ENCODE measurements at regions not wholly inside any gene's neighbourhood (a gene's known extent, or its start where the extent isn't known, plus 50 kb on each side); places are given as distances from the start of the nearest gene placed in this dataset.

DNA sequence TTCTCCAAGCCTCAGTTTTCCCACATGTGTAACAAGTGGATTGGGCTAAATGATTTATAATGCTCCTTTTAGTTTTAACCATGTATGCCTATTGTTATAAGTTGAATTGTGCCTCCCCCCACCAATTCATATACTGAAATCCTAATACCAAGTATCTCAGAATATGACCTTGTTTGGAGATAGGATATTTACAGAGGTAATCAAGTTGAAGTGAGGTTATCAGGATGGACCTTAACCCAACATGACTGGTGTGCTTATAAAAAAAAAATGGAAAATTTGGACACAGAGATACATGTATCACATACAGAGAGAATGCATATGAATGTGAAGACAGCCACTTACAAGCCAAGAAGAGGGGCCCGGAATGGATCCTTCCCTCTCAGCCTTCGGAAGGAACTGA lies 117.9 kb upstream of the HABP2 start:
- no peak overlapping the region for H3K4me3 ChIP-seq (ENCODE audit: low read length)
- H3K27me3 ChIP-seq (ENCODE audit: control insufficient read depth, insufficient read depth, low read length): no peaks in the 10 kb centered on the region
- H3K4me1 ChIP-seq (ENCODE audit: control insufficient read depth, insufficient read depth, low read length): no peaks in the 10 kb centered on the region
- no peak overlapping the region for H3K9ac ChIP-seq (ENCODE audit: low read length)
- H3K36me3 ChIP-seq (ENCODE audit: control insufficient read depth, insufficient read depth, low read length): no peaks in the 10 kb centered on the region
- no peak overlapping the region for H3K27ac ChIP-seq (ENCODE audit: low read depth, low read length)

DNA sequence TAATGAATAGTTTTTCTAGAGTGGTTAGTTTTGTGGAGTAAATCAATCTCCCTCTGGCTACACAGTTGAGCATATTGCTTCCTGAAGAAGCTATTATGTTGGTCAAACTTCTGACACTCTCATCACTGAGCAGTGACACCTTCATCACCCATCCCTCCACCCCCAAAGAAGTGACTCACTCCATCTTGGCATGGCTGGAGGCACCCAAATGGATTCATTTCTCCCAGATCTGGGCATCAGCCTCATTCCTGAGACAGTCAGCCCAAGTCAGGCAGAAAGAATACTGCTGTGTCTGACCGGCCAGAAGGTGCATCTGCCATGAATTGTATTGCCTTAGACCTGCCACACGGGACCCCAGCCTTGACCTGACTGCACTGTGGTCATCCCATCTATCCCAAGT lies 117.0 kb upstream of the HABP2 start:
- no peaks in the 10 kb centered on the region for H3K36me3 ChIP-seq (ENCODE audit: control insufficient read depth, insufficient read depth, low read length)
- no peaks in the 10 kb centered on the region for H3K27me3 ChIP-seq (ENCODE audit: control insufficient read depth, insufficient read depth, low read length)
- H3K4me3 ChIP-seq (ENCODE audit: low read length): no peak overlapping the region
- no peaks in the 10 kb centered on the region for H3K4me1 ChIP-seq (ENCODE audit: control insufficient read depth, insufficient read depth, low read length)
- no peak overlapping the region for H3K27ac ChIP-seq (ENCODE audit: low read depth, low read length)
- H3K9ac ChIP-seq (ENCODE audit: low read length): no peak overlapping the region

DNA sequence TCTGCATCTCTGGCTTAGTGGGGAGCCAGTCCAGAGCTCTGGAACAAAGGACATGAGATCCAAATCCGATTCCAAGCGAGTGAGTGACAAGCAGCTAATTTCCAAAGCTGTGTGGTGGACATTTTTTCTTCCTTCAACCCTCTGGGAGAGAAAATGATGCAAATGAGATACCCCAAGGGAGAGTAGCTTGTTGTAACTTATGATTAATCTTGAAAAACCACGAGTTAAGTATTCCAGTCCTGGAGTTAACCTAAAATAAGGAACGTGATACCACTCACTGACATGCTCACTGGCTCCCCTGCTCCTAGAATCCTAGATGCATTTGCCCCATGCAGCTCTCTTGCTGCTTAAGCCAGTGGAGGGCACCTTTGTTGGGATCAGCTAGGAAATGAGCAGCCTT lies 116.0 kb upstream of the HABP2 start:
- Histone ChIP-seq H3K27ac (ENCODE audit: low read depth, low read length) (no peak overlapping the region), H3K4me1 (ENCODE audit: control insufficient read depth, insufficient read depth, low read length) (no peaks in the 10 kb centered on the region), H3K27me3 (ENCODE audit: control insufficient read depth, insufficient read depth, low read length) (no peaks in the 10 kb centered on the region), H3K36me3 (ENCODE audit: control insufficient read depth, insufficient read depth, low read length) (no peaks in the 10 kb centered on the region), H3K9ac (ENCODE audit: low read length) (no peak overlapping the region), H3K4me3 (ENCODE audit: low read length) (no peak overlapping the region)

DNA sequence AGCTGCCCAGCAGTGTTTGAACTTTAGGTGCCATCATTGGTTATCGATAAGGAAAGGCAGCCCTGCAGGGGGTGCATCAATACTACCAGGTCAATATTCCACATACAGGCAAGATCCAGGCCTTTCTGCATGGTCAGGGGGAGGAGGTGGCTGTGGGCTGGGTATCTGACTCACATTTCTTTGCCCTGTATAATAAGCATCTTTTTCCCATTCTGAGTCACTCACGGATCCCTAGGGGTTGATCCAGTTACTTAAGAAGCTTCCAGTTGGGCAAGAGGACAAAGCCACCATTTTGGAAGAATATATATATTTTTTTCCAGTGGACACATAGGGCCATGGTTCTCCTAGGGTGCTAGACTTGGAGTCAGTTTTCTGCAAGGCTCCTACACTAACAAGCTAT lies 114.2 kb upstream of the HABP2 start:
- no peaks in the 10 kb centered on the region for H3K27me3 ChIP-seq (ENCODE audit: control insufficient read depth, insufficient read depth, low read length)
- H3K9ac ChIP-seq (ENCODE audit: low read length): no peak overlapping the region
- H3K4me1 ChIP-seq (ENCODE audit: control insufficient read depth, insufficient read depth, low read length): no peaks in the 10 kb centered on the region
- H3K4me3 ChIP-seq (ENCODE audit: low read length): no peak overlapping the region
- no peaks in the 10 kb centered on the region for H3K36me3 ChIP-seq (ENCODE audit: control insufficient read depth, insufficient read depth, low read length)
- H3K27ac ChIP-seq (ENCODE audit: low read depth, low read length): no peak overlapping the region

DNA sequence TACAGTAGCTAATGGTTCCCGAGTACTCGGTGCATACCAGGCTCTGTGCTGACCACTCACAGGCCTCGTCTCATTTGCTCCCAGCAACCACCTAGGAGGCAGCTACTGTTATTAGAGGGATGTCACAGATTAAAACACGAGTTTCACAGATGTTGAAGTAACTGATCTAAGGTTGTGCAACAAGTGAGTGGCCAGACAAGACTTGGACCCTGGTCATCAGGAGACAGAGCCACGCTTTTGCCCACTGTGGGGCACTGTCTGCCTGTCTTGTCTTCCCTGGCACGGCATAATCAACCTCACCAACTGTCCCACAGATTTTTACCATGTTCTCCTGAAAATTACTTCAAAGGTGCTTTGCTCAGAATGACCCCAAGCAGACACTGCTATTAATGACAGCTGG lies 111.6 kb upstream of the HABP2 start:
- Histone ChIP-seq H3K27me3 (ENCODE audit: control insufficient read depth, insufficient read depth, low read length) (no peaks in the 10 kb centered on the region), H3K27ac (ENCODE audit: low read depth, low read length) (no peak overlapping the region), H3K4me3 (ENCODE audit: low read length) (no peak overlapping the region), H3K4me1 (ENCODE audit: control insufficient read depth, insufficient read depth, low read length) (no peaks in the 10 kb centered on the region), H3K36me3 (ENCODE audit: control insufficient read depth, insufficient read depth, low read length) (no peaks in the 10 kb centered on the region), H3K9ac (ENCODE audit: low read length) (no peak overlapping the region)

DNA sequence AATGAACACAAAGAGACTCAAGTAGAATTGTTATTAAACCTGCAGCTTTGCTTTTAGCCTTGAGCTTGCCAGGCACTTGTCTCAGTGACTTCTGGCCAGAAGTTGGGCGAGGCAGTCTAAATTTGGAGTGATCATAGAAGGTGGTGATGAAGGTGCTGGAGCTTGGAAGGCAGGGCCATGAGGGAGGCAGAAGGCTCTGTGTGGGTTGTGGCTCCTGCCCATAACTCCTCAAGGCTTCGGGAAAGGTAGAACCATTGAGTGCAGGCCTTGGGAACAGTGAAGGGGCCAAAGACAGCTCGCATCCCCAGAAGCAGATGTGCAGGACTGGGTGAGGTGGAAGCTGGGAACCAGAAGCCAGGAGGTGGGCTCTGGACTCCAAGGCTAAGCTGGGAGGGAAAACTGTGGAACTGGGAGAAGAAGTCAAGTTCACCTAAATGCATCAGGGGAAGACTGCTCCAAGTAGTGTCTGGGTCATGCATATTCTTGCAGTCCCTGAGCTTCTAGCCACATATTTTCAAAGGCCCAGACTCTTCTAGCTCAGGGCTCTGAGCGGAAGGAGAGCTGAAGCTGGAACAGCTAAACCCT lies 111.1 kb upstream of the HABP2 start:
- no peak overlapping the region for H3K9ac ChIP-seq (ENCODE audit: low read length)
- no peaks in the 10 kb centered on the region for H3K36me3 ChIP-seq (ENCODE audit: control insufficient read depth, insufficient read depth, low read length)
- no peak overlapping the region for H3K4me3 ChIP-seq (ENCODE audit: low read length)
- H3K27me3 ChIP-seq (ENCODE audit: control insufficient read depth, insufficient read depth, low read length): no peaks in the 10 kb centered on the region
- H3K27ac ChIP-seq (ENCODE audit: low read depth, low read length): no peak overlapping the region
- no peaks in the 10 kb centered on the region for H3K4me1 ChIP-seq (ENCODE audit: control insufficient read depth, insufficient read depth, low read length)

DNA sequence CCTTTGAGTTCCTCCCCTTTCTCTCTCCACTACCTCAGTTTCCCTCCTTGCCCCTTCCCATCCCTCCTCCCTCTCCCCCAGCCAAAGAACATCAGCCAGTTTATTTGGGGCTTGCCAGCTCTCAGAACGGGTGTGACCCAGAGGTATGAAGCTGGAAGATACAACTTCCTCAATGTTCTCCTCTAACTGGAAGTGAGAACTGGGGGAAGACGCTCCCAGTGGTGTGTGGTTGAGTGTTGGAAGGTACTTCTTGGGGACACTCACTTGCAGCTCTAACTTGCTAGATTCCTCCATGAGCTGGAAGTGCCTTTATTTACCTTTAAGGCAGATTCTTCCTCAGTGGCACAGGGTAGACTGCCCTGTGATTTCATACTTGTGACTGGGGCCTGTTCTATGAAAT lies 110.5 kb upstream of the HABP2 start:
- Histone ChIP-seq H3K9ac (ENCODE audit: low read length) (no peak overlapping the region), H3K36me3 (ENCODE audit: control insufficient read depth, insufficient read depth, low read length) (no peaks in the 10 kb centered on the region), H3K27me3 (ENCODE audit: control insufficient read depth, insufficient read depth, low read length) (no peaks in the 10 kb centered on the region), H3K27ac (ENCODE audit: low read depth, low read length) (no peak overlapping the region), H3K4me1 (ENCODE audit: control insufficient read depth, insufficient read depth, low read length) (no peaks in the 10 kb centered on the region), H3K4me3 (ENCODE audit: low read length) (no peak overlapping the region)

DNA sequence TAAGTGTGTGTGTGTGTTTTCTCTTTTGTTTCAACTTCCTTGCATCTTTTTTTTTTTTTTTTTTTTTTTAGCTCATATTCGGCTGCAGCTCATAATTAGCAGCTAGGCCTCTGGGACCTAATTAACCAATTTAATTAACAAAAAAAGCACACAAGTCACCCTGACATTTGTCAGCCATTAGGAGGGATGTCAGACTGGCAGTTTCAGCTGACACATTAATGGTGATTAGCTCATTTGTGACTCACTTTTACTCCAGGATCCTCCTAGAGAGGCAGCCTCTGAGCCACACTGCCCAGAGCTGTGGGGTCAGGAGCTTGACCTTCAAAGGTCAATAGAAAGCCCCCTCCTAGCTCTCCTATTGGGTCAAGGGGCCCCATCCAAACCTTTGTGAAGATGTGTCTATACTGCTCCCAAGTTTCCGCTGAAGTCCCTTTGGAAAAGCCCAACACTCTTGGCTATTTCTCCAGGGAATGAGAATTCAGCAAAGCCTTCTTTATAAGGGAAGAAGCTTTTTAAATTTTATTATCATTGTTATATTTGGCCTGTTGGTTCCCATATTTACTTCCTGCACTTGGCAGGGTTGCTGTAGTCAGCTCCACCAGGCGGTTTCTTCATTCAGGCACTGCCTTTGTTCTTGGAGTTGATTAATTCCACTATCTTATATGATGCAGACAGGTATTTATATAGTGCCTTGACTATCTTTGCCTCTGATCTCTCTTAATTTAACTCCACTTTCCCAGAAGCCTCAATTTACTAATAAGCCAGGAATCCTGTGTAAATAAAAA lies 109.5 kb upstream of the HABP2 start:
- H3K9ac ChIP-seq (ENCODE audit: low read length): no peak overlapping the region
- no peak overlapping the region for H3K4me3 ChIP-seq (ENCODE audit: low read length)
- no peaks in the 10 kb centered on the region for H3K4me1 ChIP-seq (ENCODE audit: control insufficient read depth, insufficient read depth, low read length)
- no peak overlapping the region for H3K27ac ChIP-seq (ENCODE audit: low read depth, low read length)
- H3K36me3 ChIP-seq (ENCODE audit: control insufficient read depth, insufficient read depth, low read length): no peaks in the 10 kb centered on the region
- no peaks in the 10 kb centered on the region for H3K27me3 ChIP-seq (ENCODE audit: control insufficient read depth, insufficient read depth, low read length)

DNA sequence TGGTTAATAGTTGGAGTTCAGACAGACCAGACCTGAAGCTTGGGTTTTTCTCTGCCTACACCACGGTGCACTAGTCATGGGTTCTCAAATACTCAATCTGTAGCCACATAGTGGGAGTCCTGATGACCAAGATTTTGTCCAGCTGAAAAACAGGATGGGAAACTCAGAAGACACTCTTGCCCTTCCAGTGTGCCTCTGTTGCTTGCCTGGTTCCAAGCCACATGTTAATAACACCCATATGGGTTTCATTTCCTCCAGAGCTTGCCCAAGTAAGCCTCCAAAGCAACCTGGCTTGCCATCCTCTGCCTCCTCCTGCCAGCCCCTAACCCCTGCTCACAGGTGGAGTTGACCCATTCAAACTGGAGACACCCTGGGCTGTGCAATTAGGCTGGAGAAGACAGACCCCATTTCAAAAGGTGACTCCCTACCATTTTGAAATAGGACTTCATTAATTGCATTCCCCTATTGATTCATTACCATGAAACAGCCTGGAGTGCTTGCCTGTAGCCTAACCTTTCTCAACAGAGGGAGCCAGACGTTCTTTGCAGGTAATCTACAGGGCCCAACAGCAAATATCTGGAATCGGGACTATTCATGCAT lies 108.0 kb upstream of the HABP2 start:
- Histone ChIP-seq H3K27me3 (ENCODE audit: control insufficient read depth, insufficient read depth, low read length) (no peaks in the 10 kb centered on the region), H3K4me1 (ENCODE audit: control insufficient read depth, insufficient read depth, low read length) (no peaks in the 10 kb centered on the region), H3K9ac (ENCODE audit: low read length) (no peak overlapping the region), H3K36me3 (ENCODE audit: control insufficient read depth, insufficient read depth, low read length) (no peaks in the 10 kb centered on the region), H3K27ac (ENCODE audit: low read depth, low read length) (no peak overlapping the region), H3K4me3 (ENCODE audit: low read length) (no peak overlapping the region)

DNA sequence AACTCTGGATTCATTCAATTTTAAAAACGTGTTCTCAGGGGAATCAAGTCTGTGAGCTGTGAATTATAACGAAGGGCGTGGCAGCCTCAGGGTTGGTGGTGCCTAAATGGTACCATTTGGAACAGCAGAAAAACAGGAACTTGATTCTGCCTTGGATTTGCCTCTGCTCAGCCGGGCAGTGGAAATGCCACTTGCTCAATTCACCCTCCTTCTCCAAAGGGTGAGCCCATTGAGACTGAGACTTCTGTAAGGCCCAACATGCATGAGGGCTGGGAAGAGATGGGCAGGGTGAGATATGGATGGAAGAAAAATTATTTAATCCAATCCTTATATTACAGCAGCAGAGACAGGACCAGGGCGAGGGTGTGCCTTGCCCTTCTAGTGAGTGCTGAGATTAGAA lies 107.1 kb upstream of the HABP2 start:
- H3K9ac ChIP-seq (ENCODE audit: low read length): no peak overlapping the region
- H3K27me3 ChIP-seq (ENCODE audit: control insufficient read depth, insufficient read depth, low read length): no peaks in the 10 kb centered on the region
- no peaks in the 10 kb centered on the region for H3K36me3 ChIP-seq (ENCODE audit: control insufficient read depth, insufficient read depth, low read length)
- H3K27ac ChIP-seq (ENCODE audit: low read depth, low read length): no peak overlapping the region
- H3K4me1 ChIP-seq (ENCODE audit: control insufficient read depth, insufficient read depth, low read length): no peaks in the 10 kb centered on the region
- H3K4me3 ChIP-seq (ENCODE audit: low read length): no peak overlapping the region

DNA sequence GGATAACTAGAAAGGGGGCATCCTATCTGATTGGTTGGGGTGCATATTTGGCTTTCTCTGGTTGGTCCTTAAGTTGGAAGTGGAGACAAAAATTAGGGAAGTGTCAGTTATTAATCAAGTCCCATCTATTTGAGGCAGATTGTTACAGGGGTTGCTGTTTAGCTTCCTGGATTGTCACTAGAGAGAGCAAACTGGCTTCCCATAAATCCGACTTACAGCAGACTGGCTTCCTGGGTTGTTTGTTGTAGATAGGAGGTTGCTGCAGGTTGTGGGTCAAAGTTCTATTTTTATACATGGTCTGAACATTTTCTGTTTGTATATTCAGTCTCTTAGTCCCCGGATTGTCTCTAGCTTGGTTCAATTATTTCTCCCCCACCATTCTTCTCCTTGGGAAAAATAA lies 106.1 kb upstream of the HABP2 start:
- H3K4me1 ChIP-seq (ENCODE audit: control insufficient read depth, insufficient read depth, low read length): no peaks in the 10 kb centered on the region
- H3K27me3 ChIP-seq (ENCODE audit: control insufficient read depth, insufficient read depth, low read length): no peaks in the 10 kb centered on the region
- H3K36me3 ChIP-seq (ENCODE audit: control insufficient read depth, insufficient read depth, low read length): no peaks in the 10 kb centered on the region
- H3K4me3 ChIP-seq (ENCODE audit: low read length): no peak overlapping the region
- no peak overlapping the region for H3K27ac ChIP-seq (ENCODE audit: low read depth, low read length)
- H3K9ac ChIP-seq (ENCODE audit: low read length): no peak overlapping the region

DNA sequence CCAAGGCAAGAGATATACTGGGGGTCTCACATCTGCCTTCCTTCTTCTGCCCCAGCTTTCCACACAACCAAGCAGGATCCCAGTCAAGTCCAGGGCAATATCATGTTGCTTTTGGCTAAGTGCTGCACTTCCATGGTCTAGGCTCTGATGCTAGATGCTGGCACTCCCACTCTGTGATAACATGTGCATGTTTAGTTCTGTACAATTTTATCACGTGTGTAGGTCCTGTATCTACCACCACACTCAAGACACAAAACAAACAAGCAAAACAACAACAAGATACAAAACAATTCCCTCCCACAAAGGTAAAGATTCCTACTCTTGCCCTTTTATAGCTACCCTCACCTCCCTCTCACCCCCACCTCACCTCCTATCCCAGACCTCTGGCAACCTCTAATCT lies 105.6 kb upstream of the HABP2 start:
- H3K27ac ChIP-seq (ENCODE audit: low read depth, low read length): no peak overlapping the region
- H3K4me3 ChIP-seq (ENCODE audit: low read length): no peak overlapping the region
- H3K9ac ChIP-seq (ENCODE audit: low read length): no peak overlapping the region
- no peaks in the 10 kb centered on the region for H3K27me3 ChIP-seq (ENCODE audit: control insufficient read depth, insufficient read depth, low read length)
- H3K36me3 ChIP-seq (ENCODE audit: control insufficient read depth, insufficient read depth, low read length): no peaks in the 10 kb centered on the region
- no peaks in the 10 kb centered on the region for H3K4me1 ChIP-seq (ENCODE audit: control insufficient read depth, insufficient read depth, low read length)

Data from rectal smooth muscle tissue (tissue), 1 donor.